Aorta (tissue), 5 donors: ENCODE measurements at regions not wholly inside any gene's neighbourhood (a gene's known extent, or its start where the extent isn't known, plus 50 kb on each side); places are given as distances from the start of the nearest gene placed in this dataset.

Source experiments
- ATAC-seq: fragments of 200-7000 bp; cut with Tn5 transposase; one replicate; pipeline ENCODE4 v1.9.1; 2022; ENCODE audit warnings: moderate library complexity; ENCODE audit not compliant: low FRiP score
- DNase-seq, 2 donors: peaks; one replicate each; pipeline ENCODE4 v3.0.0-alpha.2; 2020
- H3K27ac ChIP-seq, 2 donors: one replicate each; pipeline ENCODE4 v1.5.1; 2013; ENCODE audit warnings: low read length in 2 of 2, mild to moderate bottlenecking in 2 of 2, moderate library complexity in 2 of 2, control low read depth in 1 of 2, inconsistent platforms in 1 of 2, low read depth in 1 of 2
- H3K27me3 ChIP-seq, 2 donors: one replicate each; pipeline ENCODE4 v1.6.1; 2013; ENCODE audit warnings: control low read depth in 1 of 2, low read length in 1 of 2, mild to moderate bottlenecking in 1 of 2, moderate library complexity in 1 of 2; ENCODE audit not compliant: insufficient read depth in 2 of 2, control insufficient read depth in 1 of 2
- H3K36me3 ChIP-seq, 2 donors: one replicate each; pipeline ENCODE4 v1.6.1; 2013; ENCODE audit warnings: control low read depth in 1 of 2, low read length in 1 of 2, mild to moderate bottlenecking in 1 of 2; ENCODE audit not compliant: insufficient read depth in 2 of 2, control insufficient read depth in 1 of 2
- H3K4me1 ChIP-seq, 2 donors: one replicate each; pipeline ENCODE4 v1.6.1; 2013; ENCODE audit warnings: low read length in 2 of 2, control low read depth in 1 of 2, mild to moderate bottlenecking in 1 of 2, moderate library complexity in 1 of 2; ENCODE audit not compliant: insufficient read depth in 2 of 2, control insufficient read depth in 1 of 2
- H3K4me3 ChIP-seq, 2 donors: one replicate each; pipeline ENCODE4 v1.5.1; 2013; ENCODE audit warnings: low read length in 2 of 2, control low read depth in 1 of 2, mild to moderate bottlenecking in 1 of 2
- H3K9me3 ChIP-seq: one replicate; pipeline ENCODE4 v1.6.1; 2013; ENCODE audit warnings: mild to moderate bottlenecking, low read length; ENCODE audit not compliant: control insufficient read depth
- WGBS, 2 donors: extraction: QIAGEN DNeasy Blood & Tissue Kit; methylation state at CpG; one replicate each; pipeline ENCODE4 v1.1.7; 2013; 5-methylcytosine and 5-hydroxymethylcytosine counted together
- intact Hi-C, 2 donors: fragments of 100-400 bp; cut with DNase I; formaldehyde crosslinking; loops; one replicate each; pipeline versions ENCODE4 v1.14.2 to v1.15.0; 2022
- donor health status: healthy with polysubstance abuse.
- donor health status: Bipolar disorder and iron deficiency.
- donor health status: DM: no; HTN: no; CAD: no.
- donor health status: DM: no; HTN: no; CAD: no.
- donor health status: DM: yes; HTN: yes; CAD: no.

GRCh38 chr1:79603843-79604242 is 597.3 kb upstream of the ADGRL4 start:
- Histone ChIP-seq H3K27ac (no peak overlapping the region), H3K4me3 (no peak overlapping the region), H3K27me3 (no peaks in the 10 kb centered on the region), H3K9me3 (no peaks in the 10 kb centered on the region), H3K4me1 (no peaks in the 10 kb centered on the region), H3K36me3 (no peaks in the 10 kb centered on the region)
- ATAC-seq = no peak
- intact Hi-C loops = no loop called here
- 86 to 89% methylated on average over 2 of the region's 2 CpGs for WGBS, 2 donors
- no peak for DNase-seq

DNA sequence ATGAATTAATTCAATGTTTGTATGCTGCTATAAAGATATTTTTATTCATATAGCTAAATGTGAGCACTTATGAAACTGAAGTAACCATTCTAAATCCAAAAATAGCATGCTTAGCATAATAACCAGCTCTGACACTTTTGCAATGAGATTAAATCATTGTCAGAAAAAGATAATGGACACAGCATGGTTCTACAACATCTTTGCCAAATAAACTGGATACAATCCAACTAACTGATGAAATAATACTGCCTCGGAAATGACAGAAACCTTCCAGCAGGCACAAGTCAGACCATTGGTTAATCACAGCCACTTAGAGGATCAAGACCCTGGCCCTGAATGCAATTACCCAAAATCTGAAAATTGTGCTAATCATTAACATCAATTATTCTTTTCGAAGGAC is 592.7 kb upstream of the ADGRL4 start:
- Histone ChIP-seq H3K4me1 (no peaks in the 10 kb centered on the region), H3K27me3 (no peaks in the 10 kb centered on the region), H3K9me3 (no peaks in the 10 kb centered on the region), H3K4me3 (no peak overlapping the region), H3K27ac (no peak overlapping the region), H3K36me3 (no peaks in the 10 kb centered on the region)
- ATAC-seq (no peak), DNase-seq (no peak)
- WGBS, 2 donors = 48 to 49% methylated on average over 2 of the region's 2 CpGs
- intact Hi-C loops = no loop called here

- Histone ChIP-seq H3K9me3 (no peaks in the 10 kb centered on the region), H3K4me1 (no peaks in the 10 kb centered on the region), H3K27me3 (no peaks in the 10 kb centered on the region), H3K4me3 (no peak overlapping the region), H3K36me3 (no peaks in the 10 kb centered on the region), H3K27ac (no peak overlapping the region)
- ATAC-seq (no peak), DNase-seq (no peak)
- intact Hi-C loops = no loop called here
- 95 to 100% methylated on average over 1 of the region's 1 CpG for WGBS, 2 donors
These were observed 589.4 kb upstream of the ADGRL4 start for GRCh38 chr1:79595931-79596330.

- no peaks in the 10 kb centered on the region for H3K36me3 ChIP-seq
- 89 to 92% methylated on average over 17 of the region's 17 CpGs for WGBS, 2 donors
- no peaks in the 10 kb centered on the region for H3K27me3 ChIP-seq
- ATAC-seq = no peak
- no peaks in the 10 kb centered on the region for H3K4me1 ChIP-seq
- no peak overlapping the region for H3K27ac ChIP-seq
- no peaks in the 10 kb centered on the region for H3K9me3 ChIP-seq
- no peak for DNase-seq
- intact Hi-C loops = no loop called here
- H3K4me3 ChIP-seq = no peak overlapping the region
These were observed 587.7 kb upstream of the ADGRL4 start for GRCh38 chr1:79594121-79594698.

DNA sequence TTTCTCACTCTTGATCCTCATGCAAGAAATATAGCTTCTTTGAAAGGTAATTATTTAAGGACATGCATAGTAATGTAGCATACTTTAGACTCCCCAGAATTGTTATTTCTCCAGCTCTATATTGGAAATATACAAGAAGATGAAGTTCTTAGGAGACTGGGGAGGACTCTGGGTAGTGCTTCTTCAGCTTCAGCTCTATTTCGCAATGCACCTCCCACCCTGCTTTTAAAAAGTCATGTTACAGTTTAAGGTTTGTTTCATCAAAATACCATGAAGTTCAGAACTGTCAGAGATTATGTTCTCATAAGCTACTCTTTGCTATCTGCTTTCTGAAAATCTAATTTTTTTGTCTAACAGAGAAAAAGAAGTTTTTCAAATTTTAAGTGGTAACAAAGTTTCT is 586.2 kb upstream of the ADGRL4 start:
- WGBS, 2 donors = 96 to 100% methylated on average over 1 of the region's 1 CpG
- H3K27ac ChIP-seq = no peak overlapping the region
- ATAC-seq (no peak), DNase-seq (no peak)
- no peaks in the 10 kb centered on the region for H3K4me1 ChIP-seq
- no peaks in the 10 kb centered on the region for H3K36me3 ChIP-seq
- no peaks in the 10 kb centered on the region for H3K9me3 ChIP-seq
- no peaks in the 10 kb centered on the region for H3K27me3 ChIP-seq
- H3K4me3 ChIP-seq = no peak overlapping the region
- intact Hi-C loops = no loop called here

DNA sequence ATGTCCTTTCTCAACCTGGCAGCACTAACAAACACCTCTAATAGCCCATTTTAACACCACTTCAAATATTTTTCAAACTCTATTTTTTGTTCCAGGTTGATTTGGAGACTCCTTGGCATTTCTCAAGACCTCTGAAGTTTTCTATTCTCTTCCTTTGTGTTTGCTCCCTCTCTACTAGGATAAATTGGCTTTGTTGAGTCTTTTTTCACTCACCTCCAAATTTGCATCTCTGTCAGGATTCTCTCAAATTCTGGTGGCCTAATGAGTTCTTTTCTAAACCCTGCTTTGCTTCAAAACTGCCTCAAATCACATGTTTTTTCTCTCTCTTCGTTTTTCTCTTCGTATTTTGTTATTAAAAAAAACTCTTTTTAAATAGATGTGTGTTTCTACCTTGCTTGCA is 582.2 kb upstream of the ADGRL4 start:
- H3K27me3 ChIP-seq = no peaks in the 10 kb centered on the region
- intact Hi-C loops = no loop called here
- no peak overlapping the region for H3K4me3 ChIP-seq
- 91 to 95% methylated on average over 2 of the region's 2 CpGs for WGBS, 2 donors
- no peak overlapping the region for H3K27ac ChIP-seq
- DNase-seq (no peak), ATAC-seq (no peak)
- H3K9me3 ChIP-seq = no peaks in the 10 kb centered on the region
- no peaks in the 10 kb centered on the region for H3K36me3 ChIP-seq
- H3K4me1 ChIP-seq = no peaks in the 10 kb centered on the region

DNA sequence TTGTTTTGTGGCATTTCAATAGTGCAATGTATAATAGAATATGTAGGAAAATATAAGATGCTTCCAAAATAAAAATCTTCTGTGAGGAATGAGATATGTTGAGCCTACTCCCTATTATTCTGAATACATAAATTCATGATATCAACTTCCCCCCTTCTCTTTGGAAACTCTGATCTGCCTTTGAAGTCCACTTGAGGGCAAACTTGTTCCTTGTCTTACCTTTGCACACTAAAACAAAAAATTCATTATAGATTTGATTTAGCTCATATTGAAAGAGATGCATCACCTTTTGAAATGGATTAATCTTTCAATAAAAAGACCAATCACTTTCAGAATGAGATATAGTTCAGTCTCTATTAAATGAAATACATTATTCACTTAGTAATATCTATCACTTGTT is 580.7 kb upstream of the ADGRL4 start:
- Histone ChIP-seq H3K9me3 (no peaks in the 10 kb centered on the region), H3K36me3 (no peaks in the 10 kb centered on the region), H3K27me3 (no peaks in the 10 kb centered on the region), H3K27ac (no peak overlapping the region), H3K4me3 (no peak overlapping the region), H3K4me1 (no peaks in the 10 kb centered on the region)
- intact Hi-C loops = no loop called here
- DNase-seq = no peak
- no peak for ATAC-seq

- ATAC-seq (no peak), DNase-seq (no peak)
- Histone ChIP-seq H3K4me1 (no peaks in the 10 kb centered on the region), H3K27ac (no peak overlapping the region), H3K27me3 (no peaks in the 10 kb centered on the region), H3K36me3 (no peaks in the 10 kb centered on the region), H3K9me3 (no peaks in the 10 kb centered on the region), H3K4me3 (no peak overlapping the region)
- intact Hi-C loops = no loop called here
- WGBS, 2 donors = 81 to 84% methylated on average over 3 of the region's 3 CpGs
These were observed 579.3 kb upstream of the ADGRL4 start for GRCh38 chr1:79585801-79586200.

DNA sequence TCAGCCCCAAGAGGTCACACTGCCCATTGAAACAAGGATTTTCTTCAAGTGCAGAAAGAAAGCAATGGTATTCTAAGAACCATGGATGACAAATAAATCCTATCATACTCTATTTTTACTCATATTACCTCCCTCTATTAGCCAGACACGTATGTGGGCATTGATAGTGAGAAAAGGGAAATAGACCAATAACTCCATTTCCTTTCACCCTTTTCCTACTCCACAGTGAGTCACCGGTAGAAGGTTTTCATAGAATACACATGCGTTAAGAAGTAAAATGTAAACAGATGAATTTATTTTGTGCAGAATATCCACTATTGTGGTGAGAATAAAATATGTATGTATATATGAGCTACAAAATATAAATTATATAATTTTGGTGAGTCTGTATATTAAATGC is 568.9 kb upstream of the ADGRL4 start:
- 72 to 76% methylated on average over 3 of the region's 3 CpGs for WGBS, 2 donors
- DNase-seq = no peak
- Histone ChIP-seq H3K36me3 (no peaks in the 10 kb centered on the region), H3K4me1 (no peaks in the 10 kb centered on the region), H3K9me3 (no peaks in the 10 kb centered on the region), H3K27ac (no peak overlapping the region), H3K27me3 (no peaks in the 10 kb centered on the region), H3K4me3 (no peak overlapping the region)
- no peak for ATAC-seq
- intact Hi-C loops = no loop called here
